OCI-LY3 (cell line): ENCODE measurements at regions not wholly inside any gene's neighbourhood (a gene's known extent, or its start where the extent isn't known, plus 50 kb on each side); places are given as distances from the start of the nearest gene placed in this dataset.

ENCODE experiments used
- EZH2phosphoT487 ChIP-seq: fragments of 200-600 bp; shearing (Covaris generic); IDR thresholded peaks from 2 replicates; pipeline ENCODE4 v1.6.1; 2018; ENCODE audit warnings: antibody characterized with exemption, mixed run types, low read depth
- TF ChIP-seq, protein P1 (sequence below): fragments of 200-600, 300-600 bp; sonication (generic); IDR thresholded peaks from 2 replicates; pipeline ENCODE4 v1.5.1; 2014; ENCODE audit warnings: antibody characterized with exemption, low read length, low read depth

DNA sequence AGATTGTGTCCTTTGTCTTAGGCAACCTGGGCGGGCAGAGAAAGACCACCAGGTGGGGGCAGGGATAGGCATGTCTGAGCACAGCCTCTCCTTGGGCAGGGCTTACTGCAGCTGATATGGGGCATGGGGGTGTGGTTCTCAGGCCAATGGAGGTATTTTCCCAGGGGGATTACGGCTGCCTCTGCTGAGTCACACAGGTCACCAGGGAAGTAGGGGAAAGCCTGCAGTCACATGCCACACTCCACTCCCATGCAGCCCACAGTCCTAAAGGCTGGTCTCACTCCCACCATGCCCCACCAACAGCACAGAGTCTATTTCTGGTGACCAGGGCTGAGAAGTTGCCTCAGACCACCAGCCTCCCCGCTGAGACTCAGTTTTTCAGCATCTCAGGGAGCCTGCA lies 466.4 kb downstream of the DIPK2A start:
- TF ChIP-seq EZH2phosphoT487 = no peak
- TF ChIP-seq, protein P1, sequence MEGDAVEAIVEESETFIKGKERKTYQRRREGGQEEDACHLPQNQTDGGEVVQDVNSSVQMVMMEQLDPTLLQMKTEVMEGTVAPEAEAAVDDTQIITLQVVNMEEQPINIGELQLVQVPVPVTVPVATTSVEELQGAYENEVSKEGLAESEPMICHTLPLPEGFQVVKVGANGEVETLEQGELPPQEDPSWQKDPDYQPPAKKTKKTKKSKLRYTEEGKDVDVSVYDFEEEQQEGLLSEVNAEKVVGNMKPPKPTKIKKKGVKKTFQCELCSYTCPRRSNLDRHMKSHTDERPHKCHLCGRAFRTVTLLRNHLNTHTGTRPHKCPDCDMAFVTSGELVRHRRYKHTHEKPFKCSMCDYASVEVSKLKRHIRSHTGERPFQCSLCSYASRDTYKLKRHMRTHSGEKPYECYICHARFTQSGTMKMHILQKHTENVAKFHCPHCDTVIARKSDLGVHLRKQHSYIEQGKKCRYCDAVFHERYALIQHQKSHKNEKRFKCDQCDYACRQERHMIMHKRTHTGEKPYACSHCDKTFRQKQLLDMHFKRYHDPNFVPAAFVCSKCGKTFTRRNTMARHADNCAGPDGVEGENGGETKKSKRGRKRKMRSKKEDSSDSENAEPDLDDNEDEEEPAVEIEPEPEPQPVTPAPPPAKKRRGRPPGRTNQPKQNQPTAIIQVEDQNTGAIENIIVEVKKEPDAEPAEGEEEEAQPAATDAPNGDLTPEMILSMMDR = no peak
